ENCODE measurements at regions not wholly inside any gene's neighbourhood (a gene's known extent, or its start where the extent isn't known, plus 50 kb on each side); places are given as distances from the start of the nearest gene placed in this dataset.

- H3K9me3 ChIP-seq (ENCODE audit: low read depth, low read length): no peaks in the 10 kb centered on the region
- no peaks in the 10 kb centered on the region for H3K27me3 ChIP-seq (ENCODE audit: insufficient read depth, low read length)
- no peak overlapping the region for H2AFZ ChIP-seq (ENCODE audit: low read length)
- H3K4me3 ChIP-seq (ENCODE audit: insufficient read depth, low read length): no peak overlapping the region
- DNase-seq (ENCODE audit: insufficient read length, low spot score, missing footprints): peak; percentile 51
- no peak for TF ChIP-seq CTCF (IDR thresholded peaks at IDR 0.05; ENCODE audit: extremely low read depth, low read depth, low read length)
- no peaks in the 10 kb centered on the region for H3K79me2 ChIP-seq (ENCODE audit: insufficient read depth, low read length)
- no peaks in the 10 kb centered on the region for H3K4me1 ChIP-seq (ENCODE audit: insufficient read depth, low read length)
- H4K20me1 ChIP-seq (ENCODE audit: insufficient read depth, low read length): no peaks in the 10 kb centered on the region
- no peaks in the 10 kb centered on the region for H3K36me3 ChIP-seq (ENCODE audit: insufficient read depth, low read length)
- H3K4me2 ChIP-seq (ENCODE audit: insufficient read depth, low read length): no peak overlapping the region
- no peak overlapping the region for H3K27ac ChIP-seq (ENCODE audit: low read depth, low read length)
Measured at GRCh38 chr7:123366626-123367025, 166.9 kb upstream of the SLC13A1 start.

GRCh38 chr7:123360631-123361030 is 160.9 kb upstream of the SLC13A1 start:
- Histone ChIP-seq H3K36me3 (ENCODE audit: insufficient read depth, low read length) (no peaks in the 10 kb centered on the region), H3K4me1 (ENCODE audit: insufficient read depth, low read length) (no peaks in the 10 kb centered on the region), H3K4me2 (ENCODE audit: insufficient read depth, low read length) (no peak overlapping the region), H3K9me3 (ENCODE audit: low read depth, low read length) (no peaks in the 10 kb centered on the region), H3K79me2 (ENCODE audit: insufficient read depth, low read length) (no peaks in the 10 kb centered on the region), H3K4me3 (ENCODE audit: insufficient read depth, low read length) (no peak overlapping the region), H3K27me3 (ENCODE audit: insufficient read depth, low read length) (no peaks in the 10 kb centered on the region), H2AFZ (ENCODE audit: low read length) (no peak overlapping the region), H3K27ac (ENCODE audit: low read depth, low read length) (no peak overlapping the region), H4K20me1 (ENCODE audit: insufficient read depth, low read length) (no peaks in the 10 kb centered on the region)
- no peak for TF ChIP-seq CTCF (IDR thresholded peaks at IDR 0.05; ENCODE audit: extremely low read depth, low read depth, low read length)
- no peak for DNase-seq (ENCODE audit: insufficient read length, low spot score, missing footprints)

GRCh38 chr7:123355576-123356190 is 155.9 kb upstream of the SLC13A1 start:
- H3K9me3 ChIP-seq (ENCODE audit: low read depth, low read length): peaks cover 2% of the 10 kb centered on the region
- H3K4me3 ChIP-seq (ENCODE audit: insufficient read depth, low read length): no peak overlapping the region
- no peaks in the 10 kb centered on the region for H3K36me3 ChIP-seq (ENCODE audit: insufficient read depth, low read length)
- no peaks in the 10 kb centered on the region for H3K27me3 ChIP-seq (ENCODE audit: insufficient read depth, low read length)
- H3K27ac ChIP-seq (ENCODE audit: low read depth, low read length): no peak overlapping the region
- no peaks in the 10 kb centered on the region for H4K20me1 ChIP-seq (ENCODE audit: insufficient read depth, low read length)
- no peaks in the 10 kb centered on the region for H3K4me1 ChIP-seq (ENCODE audit: insufficient read depth, low read length)
- no peak overlapping the region for H3K4me2 ChIP-seq (ENCODE audit: insufficient read depth, low read length)
- no peak for TF ChIP-seq CTCF (IDR thresholded peaks at IDR 0.05; ENCODE audit: extremely low read depth, low read depth, low read length)
- no peak overlapping the region for H2AFZ ChIP-seq (ENCODE audit: low read length)
- DNase-seq (ENCODE audit: insufficient read length, low spot score, missing footprints): no peak
- no peaks in the 10 kb centered on the region for H3K79me2 ChIP-seq (ENCODE audit: insufficient read depth, low read length)

- Histone ChIP-seq H3K4me1 (ENCODE audit: insufficient read depth, low read length) (no peaks in the 10 kb centered on the region), H3K27me3 (ENCODE audit: insufficient read depth, low read length) (no peaks in the 10 kb centered on the region), H3K4me2 (ENCODE audit: insufficient read depth, low read length) (no peak overlapping the region), H3K36me3 (ENCODE audit: insufficient read depth, low read length) (no peaks in the 10 kb centered on the region), H3K9me3 (ENCODE audit: low read depth, low read length) (peaks cover 3% of the 10 kb centered on the region), H3K27ac (ENCODE audit: low read depth, low read length) (no peak overlapping the region), H3K79me2 (ENCODE audit: insufficient read depth, low read length) (no peaks in the 10 kb centered on the region), H4K20me1 (ENCODE audit: insufficient read depth, low read length) (no peaks in the 10 kb centered on the region), H3K4me3 (ENCODE audit: insufficient read depth, low read length) (no peak overlapping the region), H2AFZ (ENCODE audit: low read length) (no peak overlapping the region)
- TF ChIP-seq CTCF (IDR thresholded peaks at IDR 0.05; ENCODE audit: extremely low read depth, low read depth, low read length): no peak
- no peak for DNase-seq (ENCODE audit: insufficient read length, low spot score, missing footprints)
Measured at GRCh38 chr7:123352973-123353372, 153.2 kb upstream of the SLC13A1 start.
